HCT116 (cell line): ENCODE measurements at regions not wholly inside any gene's neighbourhood (a gene's known extent, or its start where the extent isn't known, plus 50 kb on each side); places are given as distances from the start of the nearest gene placed in this dataset.

Source experiments
- ATAC-seq: fragments of 200-7000 bp; cut with Tn5 transposase; 2 replicates; pipeline ENCODE4 v1.9.1; 2020; ENCODE audit warnings: mild to moderate bottlenecking, moderate library complexity
- BruUV-seq: library from RNA; stranded (reverse); fragments of 400-500 nt; replicated peaks from 2 replicates; lab custom pipeline; 2021; lab: Mats Ljungman, UMichigan
- CTCF ChIA-PET: fragments of 300-600 bp; sonication (Branson Sonifier 250); formaldehyde crosslinking; loops from one replicate; lab custom pipeline; 2021; ENCODE audit warnings: antibody characterized with exemption; lab: Charles Lee
- POLR2A ChIA-PET: fragments of 300-600, 350-600 bp; sonication (Branson Sonifier 250); formaldehyde crosslinking; loops from one replicate; lab custom pipeline; 2021; ENCODE audit warnings: antibody characterized with exemption; lab: Charles Lee
- RAD21 ChIA-PET, 2 experiments: fragments of 300-600 bp; sonication (Branson Sonifier 250); formaldehyde crosslinking; loops; one replicate each; lab custom pipeline; 2023; ENCODE audit warnings: low total read pairs in 2 of 2; ENCODE audit not compliant: uncharacterized antibody in 2 of 2, unreplicated experiment in 2 of 2, low non-redundant PET in 1 of 2; lab: Charles Lee
- DNase-seq: peaks from one replicate; pipeline ENCODE4 v3.0.0-alpha.2; 2010; ENCODE audit warnings: low read depth, low spot score
- H2AFZ ChIP-seq: fragments of 200-600 bp; shearing (Covaris generic), sonication (generic); 2 replicates; pipeline ENCODE4 v1.6.1; 2017; ENCODE audit warnings: low read depth, mixed run types, mixed read lengths, antibody characterized with exemption, low read length; ENCODE audit not compliant: poor library complexity, severe bottlenecking
- H3K27ac ChIP-seq: 2 replicates; pipeline ENCODE4 v1.5.1; 2012; ENCODE audit warnings: low read depth, low read length
- H3K27me3 ChIP-seq: fragments of 200-600 bp; sonication (generic); 2 replicates; pipeline ENCODE4 v1.6.1; 2016; ENCODE audit warnings: mixed run types, low read length, mixed read lengths; ENCODE audit not compliant: insufficient read depth
- H3K36me3 ChIP-seq, 2 experiments: fragments of 200-500 bp in 1 of 2; fragments of 200-600 bp in 1 of 2; sonication (Bioruptor generic) in 1 of 2; sonication (generic) in 1 of 2; 2 replicates each; pipeline versions ENCODE4 v1.5.1 to v1.6.1; 2014 to 2016; ENCODE audit warnings: low read length in 2 of 2, inconsistent platforms in 1 of 2, mixed read lengths in 1 of 2, mixed run types in 1 of 2; ENCODE audit not compliant: insufficient read depth in 2 of 2, control insufficient read depth in 1 of 2
- H3K4me1 ChIP-seq, 2 experiments: fragments of 200-600 bp in 1 of 2; sonication (generic) in 1 of 2; 2 replicates each; pipeline versions ENCODE4 v1.5.1 to v1.6.1; 2012 to 2017; ENCODE audit warnings: low read length in 2 of 2, inconsistent platforms in 1 of 2, mild to moderate bottlenecking in 1 of 2, mixed read lengths in 1 of 2, mixed run types in 1 of 2, moderate library complexity in 1 of 2; ENCODE audit not compliant: insufficient read depth in 2 of 2, control insufficient read depth in 1 of 2
- H3K4me2 ChIP-seq: fragments of 200-600 bp; sonication (generic); 2 replicates; pipeline ENCODE4 v1.6.1; 2017; ENCODE audit warnings: mixed run types, low read length, mixed read lengths
- H3K4me3 ChIP-seq, 2 experiments: fragments of 200-600 bp in 1 of 2; sonication (generic) in 1 of 2; replicated peaks in 1 of 2; 2 replicates each; pipeline ENCODE4 v1.5.1; 2011 to 2016; ENCODE audit warnings: low read length in 2 of 2, control low read depth in 1 of 2, low read depth in 1 of 2, mild to moderate bottlenecking in 1 of 2, mixed read lengths in 1 of 2, mixed run types in 1 of 2
- H3K79me2 ChIP-seq: fragments of 200-600 bp; sonication (generic); 2 replicates; pipeline ENCODE4 v1.6.1; 2017; ENCODE audit warnings: mild to moderate bottlenecking, mixed run types, low read length, moderate library complexity, mixed read lengths; ENCODE audit not compliant: insufficient read depth
- H3K9ac ChIP-seq: fragments of 200-600 bp; sonication (generic); 2 replicates; pipeline ENCODE4 v1.6.1; 2016; ENCODE audit warnings: low read length, mixed read lengths
- H3K9me2 ChIP-seq: fragments of 200-600 bp; sonication (generic), shearing (Covaris generic); 2 replicates; pipeline ENCODE4 v1.6.1; 2017; ENCODE audit warnings: mixed run types, mild to moderate bottlenecking, moderate library complexity; ENCODE audit not compliant: insufficient read depth
- H3K9me3 ChIP-seq, 2 experiments: fragments of 200-500 bp in 1 of 2; fragments of 200-600 bp in 1 of 2; sonication (Bioruptor generic) in 1 of 2; sonication (generic) in 1 of 2; 2 replicates each; pipeline ENCODE4 v1.6.1; 2014 to 2017; ENCODE audit warnings: low read length in 2 of 2, mixed read lengths in 2 of 2, inconsistent platforms in 1 of 2, low read depth in 1 of 2, mild to moderate bottlenecking in 1 of 2, mixed run types in 1 of 2, moderate library complexity in 1 of 2; ENCODE audit not compliant: control insufficient read depth in 1 of 2, insufficient read depth in 1 of 2
- H4K20me1 ChIP-seq: fragments of 200-600 bp; sonication (generic), shearing (Covaris generic); 2 replicates; pipeline ENCODE4 v1.6.1; 2017; ENCODE audit warnings: mixed run types, mild to moderate bottlenecking, moderate library complexity; ENCODE audit not compliant: insufficient read depth
- ATF3 ChIP-seq: IDR thresholded peaks from 2 replicates; pipeline ENCODE4 v1.6.1; 2012
- CBX3 ChIP-seq: IDR thresholded peaks from 2 replicates; pipeline ENCODE4 v1.6.1; 2012; ENCODE audit warnings: low read depth
- CEBPB ChIP-seq: IDR thresholded peaks from 2 replicates; pipeline ENCODE4 v1.6.1; 2012; ENCODE audit warnings: low read depth
- CTCF ChIP-seq, 3 experiments: fragments of 200-600 bp in 1 of 3; sonication (generic) in 1 of 3; IDR thresholded peaks in 2 of 3; conservative IDR thresholded peaks in 1 of 3; 2 replicates each; pipeline ENCODE4 v1.5.1; 2012 to 2017; ENCODE audit warnings: low read depth in 2 of 3, low read length in 2 of 3, antibody characterized with exemption in 1 of 3, borderline replicate concordance in 1 of 3, control low read depth in 1 of 3, mild to moderate bottlenecking in 1 of 3, mixed read lengths in 1 of 3, mixed run types in 1 of 3, moderate library complexity in 1 of 3; ENCODE audit not compliant: insufficient read depth in 1 of 3
- EZH2 ChIP-seq: fragments of 200-600 bp; sonication (generic); IDR thresholded peaks from 2 replicates; pipeline ENCODE4 v1.6.1; 2017; ENCODE audit warnings: antibody characterized with exemption, mixed run types
- EZH2phosphoT487 ChIP-seq: fragments of 200-600 bp; IDR thresholded peaks from 2 replicates; pipeline ENCODE4 v1.6.1; 2018; ENCODE audit warnings: antibody characterized with exemption, borderline replicate concordance
- SIN3A ChIP-seq: IDR thresholded peaks from 2 replicates; pipeline ENCODE4 v1.6.1; 2012; ENCODE audit warnings: low read depth
- SP1 ChIP-seq: IDR thresholded peaks from 2 replicates; pipeline ENCODE4 v1.6.1; 2012; ENCODE audit warnings: low read depth
- SRF ChIP-seq: IDR thresholded peaks from 2 replicates; pipeline ENCODE4 v1.6.1; 2012; ENCODE audit warnings: low read depth
- TCF7L2 ChIP-seq: IDR thresholded peaks from 2 replicates; pipeline ENCODE4 v1.7.0; 2011; ENCODE audit warnings: borderline replicate concordance, inconsistent platforms; ENCODE audit not compliant: insufficient read depth, insufficient read length; ENCODE audit errors: extremely low read depth
- ZFX ChIP-seq: fragments of 450-650 bp; IDR thresholded peaks from 2 replicates; pipeline ENCODE4 v1.6.1; 2017
- intact Hi-C: fragments of 100-400 bp; cut with micrococcal nuclease; formaldehyde crosslinking; loops from 2 replicates; pipeline ENCODE4 v1.10.0; 2022

GRCh38 chr6:74065705-74066104, 369.7 kb downstream of the CD109 start:
- POLR2A ChIA-PET, result no interaction called here
- CTCF ChIA-PET, result no interaction called here
- H3K27ac ChIP-seq, result no peak overlapping the region
- ATAC-seq (no peak), DNase-seq (no peak)
- H3K9me3 ChIP-seq, result no peaks in the 10 kb centered on the region
- H4K20me1 ChIP-seq, result no peaks in the 10 kb centered on the region
- no peaks in the 10 kb centered on the region for H3K36me3 ChIP-seq
- RAD21 ChIA-PET, result no interaction called here
- no peaks in the 10 kb centered on the region for H3K27me3 ChIP-seq
- H3K4me1 ChIP-seq, result no peaks in the 10 kb centered on the region
- TF ChIP-seq SP1 (no peak), ZFX (no peak), CEBPB (no peak), EZH2phosphoT487 (no peak), SRF (no peak), TCF7L2 (no peak), ATF3 (no peak), CTCF (IDR thresholded peaks at IDR 0.05 in 2 of 3, conservative IDR thresholded peaks at IDR 0.05 in 1 of 3; ENCODE audit: borderline replicate concordance in 1 of 3, insufficient read depth in 1 of 3, low read depth in 2 of 3, low read length in 2 of 3) (no peak), CBX3 (no peak), SIN3A (no peak), EZH2 (no peak)
- TF ChIP-seq, all 23 proteins: peak for 0
- no TSS peak for BruUV-seq
- no peaks in the 10 kb centered on the region for H3K9me2 ChIP-seq
- no peak overlapping the region for H3K4me3 ChIP-seq
- H2AFZ ChIP-seq, result no peak overlapping the region
- no peaks in the 10 kb centered on the region for H3K79me2 ChIP-seq
- H3K9ac ChIP-seq, result no peak overlapping the region
- intact Hi-C loops, result no loop called here
- no peak overlapping the region for H3K4me2 ChIP-seq
